ENCODE measurements at regions not wholly inside any gene's neighbourhood (a gene's known extent, or its start where the extent isn't known, plus 50 kb on each side); places are given as distances from the start of the nearest gene placed in this dataset.

- TF ChIP-seq YY1 (IDR thresholded peaks at IDR 0.05; ENCODE audit: insufficient read depth, insufficient read length) (no peak), ZNF274 (IDR thresholded peaks at IDR 0.05; ENCODE audit: low read depth, low read length) (no peak), SUZ12 (IDR thresholded peaks at IDR 0.05; ENCODE audit: extremely low read depth, insufficient read depth, insufficient read length) (no peak)
- Histone ChIP-seq H3K4me3 (ENCODE audit: insufficient read length, low read depth) (no peak overlapping the region), H3K9ac (ENCODE audit: insufficient read length, low read depth) (no peak overlapping the region), H3K36me3 (ENCODE audit: insufficient read depth, insufficient read length, low read length) (no peaks in the 10 kb centered on the region), H3K27me3 (ENCODE audit: insufficient read depth, insufficient read length) (peaks cover 8% of the 10 kb centered on the region), H3K4me1 (ENCODE audit: insufficient read depth, insufficient read length) (no peaks in the 10 kb centered on the region), H3K9me3 (ENCODE audit: insufficient read depth, low read length) (no peaks in the 10 kb centered on the region)
- no peak for DNase-seq (ENCODE audit: low read depth, low spot score)
Measured at GRCh38 chr6:111996144-111996865, 57.6 kb upstream of the CCN6 start.

- H3K4me3 ChIP-seq (ENCODE audit: insufficient read length, low read depth): no peak overlapping the region
- DNase-seq (ENCODE audit: low read depth, low spot score): peak; percentile 63
- no peaks in the 10 kb centered on the region for H3K36me3 ChIP-seq (ENCODE audit: insufficient read depth, insufficient read length, low read length)
- H3K4me1 ChIP-seq (ENCODE audit: insufficient read depth, insufficient read length): no peaks in the 10 kb centered on the region
- peaks cover 8% of the 10 kb centered on the region for H3K27me3 ChIP-seq (ENCODE audit: insufficient read depth, insufficient read length)
- TF ChIP-seq YY1 (IDR thresholded peaks at IDR 0.05; ENCODE audit: insufficient read depth, insufficient read length) (no peak), ZNF274 (IDR thresholded peaks at IDR 0.05; ENCODE audit: low read depth, low read length) (no peak), SUZ12 (IDR thresholded peaks at IDR 0.05; ENCODE audit: extremely low read depth, insufficient read depth, insufficient read length) (no peak)
- no peak overlapping the region for H3K9ac ChIP-seq (ENCODE audit: insufficient read length, low read depth)
- no peaks in the 10 kb centered on the region; the same call in 1 of the 2 replicates for H3K9me3 ChIP-seq (ENCODE audit: insufficient read depth, low read length)
Measured at GRCh38 chr6:111997078-111997852, 56.6 kb upstream of the CCN6 start.

GRCh38 chr6:111997853-111998208 is 56.1 kb upstream of the CCN6 start:
- Histone ChIP-seq H3K9me3 (ENCODE audit: insufficient read depth, low read length) (no peaks in the 10 kb centered on the region; the same call in 1 of the 2 replicates), H3K4me3 (ENCODE audit: insufficient read length, low read depth) (no peak overlapping the region), H3K9ac (ENCODE audit: insufficient read length, low read depth) (no peak overlapping the region), H3K4me1 (ENCODE audit: insufficient read depth, insufficient read length) (no peaks in the 10 kb centered on the region), H3K27me3 (ENCODE audit: insufficient read depth, insufficient read length) (peaks cover 8% of the 10 kb centered on the region), H3K36me3 (ENCODE audit: insufficient read depth, insufficient read length, low read length) (no peaks in the 10 kb centered on the region)
- DNase-seq (ENCODE audit: low read depth, low spot score): no peak
- TF ChIP-seq YY1 (IDR thresholded peaks at IDR 0.05; ENCODE audit: insufficient read depth, insufficient read length): no peak
- no peak for TF ChIP-seq SUZ12 (IDR thresholded peaks at IDR 0.05; ENCODE audit: extremely low read depth, insufficient read depth, insufficient read length)
- no peak for TF ChIP-seq ZNF274 (IDR thresholded peaks at IDR 0.05; ENCODE audit: low read depth, low read length)

GRCh38 chr6:112002307-112002706 is 51.6 kb upstream of the CCN6 start:
- no peak for TF ChIP-seq YY1 (IDR thresholded peaks at IDR 0.05; ENCODE audit: insufficient read depth, insufficient read length)
- TF ChIP-seq ZNF274 (IDR thresholded peaks at IDR 0.05; ENCODE audit: low read depth, low read length): no peak
- TF ChIP-seq SUZ12 (IDR thresholded peaks at IDR 0.05; ENCODE audit: extremely low read depth, insufficient read depth, insufficient read length): no peak
- H3K9ac ChIP-seq (ENCODE audit: insufficient read length, low read depth): no peak overlapping the region

More at GRCh38 chr6:112002307-112002706, 51.6 kb upstream of the CCN6 start:
- Histone ChIP-seq H3K36me3 (ENCODE audit: insufficient read depth, insufficient read length, low read length) (no peaks in the 10 kb centered on the region), H3K4me1 (ENCODE audit: insufficient read depth, insufficient read length) (no peaks in the 10 kb centered on the region), H3K27me3 (ENCODE audit: insufficient read depth, insufficient read length) (no peaks in the 10 kb centered on the region), H3K9me3 (ENCODE audit: insufficient read depth, low read length) (no peaks in the 10 kb centered on the region; the same call in 1 of the 2 replicates), H3K4me3 (ENCODE audit: insufficient read length, low read depth) (no peak overlapping the region)
- DNase-seq (ENCODE audit: low read depth, low spot score): no peak
